ENCODE measurements at regions not wholly inside any gene's neighbourhood (a gene's known extent, or its start where the extent isn't known, plus 50 kb on each side); places are given as distances from the start of the nearest gene placed in this dataset.
"Not testable (repeated sequence)": the region's sequence is repeated elsewhere in the genome, so short reads cannot be mapped to it uniquely, and the experiment has no call there.

- DNase-seq: no peak
These were observed 60.6 kb upstream of the AKR1C1 start for GRCh38 chr10:4902571-4903011.

GRCh38 chr10:4903126-4903525 lies 60.1 kb upstream of the AKR1C1 start:
- DNase-seq: not testable (repeated sequence)

- DNase-seq: not testable (repeated sequence)
These were observed 59.5 kb upstream of the AKR1C1 start for GRCh38 chr10:4903675-4904074.

- DNase-seq: peak; percentile 35
These were observed 54.1 kb upstream of the AKR1C1 start for GRCh38 chr10:4909118-4909517.

Data from NCI-H2171 treated with DMSO at 0.1 percent for 48 hours (cell line).